Lung (tissue), 11 donors: ENCODE measurements at regions not wholly inside any gene's neighbourhood (a gene's known extent, or its start where the extent isn't known, plus 50 kb on each side); places are given as distances from the start of the nearest gene placed in this dataset.
A peak's percentile ranks its signal among the peaks of the same experiment; 100 is the strongest.

Experiments
- ATAC-seq: fragments of 200-7000 bp; cut with Tn5 transposase; one replicate; pipeline ENCODE4 v1.9.1; 2020; ENCODE audit warnings: moderate number of reproducible peaks; ENCODE audit not compliant: insufficient read depth, low FRiP score
- DNase-seq, 3 donors: peaks; one replicate each; pipeline ENCODE4 v3.0.0-alpha.2; 2013 to 2017
- H3K27ac ChIP-seq, 2 donors: one replicate each; pipeline ENCODE4 v1.5.1; 2013; ENCODE audit warnings: mild to moderate bottlenecking in 2 of 2, moderate library complexity in 2 of 2, control low read depth in 1 of 2, inconsistent platforms in 1 of 2, low read depth in 1 of 2, low read length in 1 of 2
- H3K27me3 ChIP-seq, 3 donors: one replicate each; pipeline ENCODE4 v1.5.1; 2013; ENCODE audit warnings: low read length in 2 of 3; ENCODE audit not compliant: control insufficient read depth in 3 of 3, insufficient read depth in 3 of 3
- H3K36me3 ChIP-seq, 4 donors: one replicate each; pipeline ENCODE4 v1.5.1; 2013; ENCODE audit warnings: low read length in 4 of 4, mild to moderate bottlenecking in 1 of 4, moderate library complexity in 1 of 4; ENCODE audit not compliant: control insufficient read depth in 4 of 4, insufficient read depth in 4 of 4
- H3K4me1 ChIP-seq, 5 donors: one replicate each; pipeline ENCODE4 v1.5.1; 2013; ENCODE audit warnings: low read length in 5 of 5, mild to moderate bottlenecking in 2 of 5, moderate library complexity in 1 of 5; ENCODE audit not compliant: control insufficient read depth in 5 of 5, insufficient read depth in 5 of 5
- H3K4me3 ChIP-seq: one replicate; pipeline ENCODE4 v1.5.1; 2013; ENCODE audit warnings: mild to moderate bottlenecking, control low read depth, moderate library complexity
- H3K9ac ChIP-seq, 2 donors: one replicate each; pipeline ENCODE4 v1.5.1; 2013; ENCODE audit warnings: low read length in 2 of 2, control low read depth in 1 of 2; ENCODE audit not compliant: insufficient read depth in 1 of 2
- H3K9me3 ChIP-seq, 4 donors: one replicate each; pipeline ENCODE4 v1.5.1; 2013; ENCODE audit warnings: low read length in 3 of 4, mild to moderate bottlenecking in 1 of 4, moderate library complexity in 1 of 4; ENCODE audit not compliant: control insufficient read depth in 4 of 4, insufficient read depth in 3 of 4
- CTCF ChIP-seq: IDR thresholded peaks from 2 replicates; pipeline ENCODE4 v1.5.1; 2012; ENCODE audit warnings: mild to moderate bottlenecking; ENCODE audit errors: control extremely low read depth, extremely low read depth
- WGBS, 2 donors: extraction: QIAGEN DNeasy Blood & Tissue Kit; methylation state at CpG; one replicate each; pipeline ENCODE4 v1.1.7; 2013; 5-methylcytosine and 5-hydroxymethylcytosine counted together
- donor health status: control.
- donor health status: control.
- donor health status: Bipolar disorder and iron deficiency.
- donor health status: healthy.
- donor health status: DM: yes; HTN: yes; CAD: no.

- WGBS, 2 donors = 54 to 58% methylated on average over 16 of the region's 16 CpGs
- peak overlapping the region; percentile 72 to 91 for H3K27ac ChIP-seq
- peaks cover 5 to 63% (median 18%) of the 10 kb centered on the region in 5 donors for H3K4me1 ChIP-seq
- no peak for TF ChIP-seq CTCF
- H3K9ac ChIP-seq = peak overlapping the region in 1 of 2 donors; percentile 81
- ATAC-seq = peak; percentile 56
- no peaks in the 10 kb centered on the region for H3K36me3 ChIP-seq
- H3K9me3 ChIP-seq = no peaks in the 10 kb centered on the region
- no peaks in the 10 kb centered on the region for H3K27me3 ChIP-seq
- peak overlapping the region; percentile 14 for H3K4me3 ChIP-seq
- peak in 2 of 3 donors; percentile 94 to 96 for DNase-seq
These were observed 81.1 kb upstream of the PRKG1 start for GRCh38 chr10:50992972-50993766.

- Histone ChIP-seq H3K36me3 (no peaks in the 10 kb centered on the region), H3K27me3 (no peaks in the 10 kb centered on the region), H3K9ac (peak overlapping the region in 1 of 2 donors; percentile 81), H3K4me1 (peaks cover 5 to 63% (median 18%) of the 10 kb centered on the region in 5 donors), H3K4me3 (no peak overlapping the region), H3K27ac (peak overlapping the region; percentile 72 to 91), H3K9me3 (no peaks in the 10 kb centered on the region)
- ATAC-seq (peak; percentile 28), DNase-seq (peak; percentile 76 to 96 (median 94))
- WGBS, 2 donors = 3 to 6% methylated on average over 3 of the region's 3 CpGs
- TF ChIP-seq CTCF = no peak
These were observed 80.5 kb upstream of the PRKG1 start for GRCh38 chr10:50993771-50994251.

GRCh38 chr10:50997461-50997860 is 76.8 kb upstream of the PRKG1 start:
- Histone ChIP-seq H3K27me3 (no peaks in the 10 kb centered on the region), H3K9ac (peak overlapping the region in 1 of 2 donors; percentile 36), H3K4me1 (peaks cover under 1 to 75% (median 18%) of the 10 kb centered on the region in 5 donors), H3K36me3 (no peaks in the 10 kb centered on the region), H3K9me3 (no peaks in the 10 kb centered on the region), H3K4me3 (no peak overlapping the region), H3K27ac (no peak overlapping the region)
- DNase-seq = peak in 1 of 3 donors; percentile 29
- ATAC-seq = no peak
- 69 to 70% methylated on average over 2 of the region's 2 CpGs for WGBS, 2 donors
- no peak for TF ChIP-seq CTCF
